ENCODE measurements at regions not wholly inside any gene's neighbourhood (a gene's known extent, or its start where the extent isn't known, plus 50 kb on each side); places are given as distances from the start of the nearest gene placed in this dataset.
A peak's percentile ranks its signal among the peaks of the same experiment; 100 is the strongest.

DNA sequence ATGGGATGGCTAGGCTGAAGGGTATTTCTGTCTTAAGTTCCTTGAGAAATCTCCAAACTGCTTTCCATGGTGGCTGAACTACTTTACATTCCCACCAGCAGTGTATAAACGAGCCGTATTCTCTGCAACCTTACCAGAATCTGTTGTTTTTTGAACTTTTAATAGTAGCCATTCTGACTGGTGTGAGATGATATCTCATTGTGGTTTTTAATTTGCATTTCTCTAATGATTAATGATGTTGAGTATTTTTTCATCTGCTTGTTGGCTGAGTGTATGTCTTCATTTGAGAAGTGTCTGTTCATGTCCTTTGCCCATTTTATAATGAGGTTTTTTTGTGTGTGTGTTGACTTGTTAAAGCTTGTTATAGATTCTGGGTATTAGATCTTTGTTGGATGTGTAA is 226.8 kb upstream of the IGFBP3 start:
- H3K4me3 Mint-ChIP-seq, result no peak overlapping the region
- peaks cover 35% of the 10 kb centered on the region for H3K4me1 Mint-ChIP-seq
- no peaks in the 10 kb centered on the region for H3K27me3 Mint-ChIP-seq (ENCODE audit: low read depth)
- no peak overlapping the region for H3K27ac Mint-ChIP-seq
- CTCF ChIA-PET, result no interaction called here
- H3K36me3 Mint-ChIP-seq, result no peaks in the 10 kb centered on the region
- H3K9me3 Mint-ChIP-seq, result peaks cover 4% of the 10 kb centered on the region
- ATAC-seq, result no peak
- POLR2A ChIA-PET, result no interaction called here
- TF ChIP-seq ESRRA (CRISPR knock-in tag; IDR thresholded peaks at IDR 0.05; ENCODE audit: borderline replicate concordance) (no peak), ZNF423 (CRISPR knock-in tag; IDR thresholded peaks at IDR 0.05) (no peak), TEAD1 (CRISPR knock-in tag; IDR thresholded peaks at IDR 0.05) (no peak), SP1 (CRISPR knock-in tag; conservative IDR thresholded peaks at IDR 0.05) (no peak)
- TF ChIP-seq, protein P1, sequence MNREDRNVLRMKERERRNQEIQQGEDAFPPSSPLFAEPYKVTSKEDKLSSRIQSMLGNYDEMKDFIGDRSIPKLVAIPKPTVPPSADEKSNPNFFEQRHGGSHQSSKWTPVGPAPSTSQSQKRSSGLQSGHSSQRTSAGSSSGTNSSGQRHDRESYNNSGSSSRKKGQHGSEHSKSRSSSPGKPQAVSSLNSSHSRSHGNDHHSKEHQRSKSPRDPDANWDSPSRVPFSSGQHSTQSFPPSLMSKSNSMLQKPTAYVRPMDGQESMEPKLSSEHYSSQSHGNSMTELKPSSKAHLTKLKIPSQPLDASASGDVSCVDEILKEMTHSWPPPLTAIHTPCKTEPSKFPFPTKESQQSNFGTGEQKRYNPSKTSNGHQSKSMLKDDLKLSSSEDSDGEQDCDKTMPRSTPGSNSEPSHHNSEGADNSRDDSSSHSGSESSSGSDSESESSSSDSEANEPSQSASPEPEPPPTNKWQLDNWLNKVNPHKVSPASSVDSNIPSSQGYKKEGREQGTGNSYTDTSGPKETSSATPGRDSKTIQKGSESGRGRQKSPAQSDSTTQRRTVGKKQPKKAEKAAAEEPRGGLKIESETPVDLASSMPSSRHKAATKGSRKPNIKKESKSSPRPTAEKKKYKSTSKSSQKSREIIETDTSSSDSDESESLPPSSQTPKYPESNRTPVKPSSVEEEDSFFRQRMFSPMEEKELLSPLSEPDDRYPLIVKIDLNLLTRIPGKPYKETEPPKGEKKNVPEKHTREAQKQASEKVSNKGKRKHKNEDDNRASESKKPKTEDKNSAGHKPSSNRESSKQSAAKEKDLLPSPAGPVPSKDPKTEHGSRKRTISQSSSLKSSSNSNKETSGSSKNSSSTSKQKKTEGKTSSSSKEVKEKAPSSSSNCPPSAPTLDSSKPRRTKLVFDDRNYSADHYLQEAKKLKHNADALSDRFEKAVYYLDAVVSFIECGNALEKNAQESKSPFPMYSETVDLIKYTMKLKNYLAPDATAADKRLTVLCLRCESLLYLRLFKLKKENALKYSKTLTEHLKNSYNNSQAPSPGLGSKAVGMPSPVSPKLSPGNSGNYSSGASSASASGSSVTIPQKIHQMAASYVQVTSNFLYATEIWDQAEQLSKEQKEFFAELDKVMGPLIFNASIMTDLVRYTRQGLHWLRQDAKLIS (CRISPR knock-in tag; IDR thresholded peaks at IDR 0.05; ENCODE audit: borderline replicate concordance), result no peak
- TF ChIP-seq, protein P2, sequence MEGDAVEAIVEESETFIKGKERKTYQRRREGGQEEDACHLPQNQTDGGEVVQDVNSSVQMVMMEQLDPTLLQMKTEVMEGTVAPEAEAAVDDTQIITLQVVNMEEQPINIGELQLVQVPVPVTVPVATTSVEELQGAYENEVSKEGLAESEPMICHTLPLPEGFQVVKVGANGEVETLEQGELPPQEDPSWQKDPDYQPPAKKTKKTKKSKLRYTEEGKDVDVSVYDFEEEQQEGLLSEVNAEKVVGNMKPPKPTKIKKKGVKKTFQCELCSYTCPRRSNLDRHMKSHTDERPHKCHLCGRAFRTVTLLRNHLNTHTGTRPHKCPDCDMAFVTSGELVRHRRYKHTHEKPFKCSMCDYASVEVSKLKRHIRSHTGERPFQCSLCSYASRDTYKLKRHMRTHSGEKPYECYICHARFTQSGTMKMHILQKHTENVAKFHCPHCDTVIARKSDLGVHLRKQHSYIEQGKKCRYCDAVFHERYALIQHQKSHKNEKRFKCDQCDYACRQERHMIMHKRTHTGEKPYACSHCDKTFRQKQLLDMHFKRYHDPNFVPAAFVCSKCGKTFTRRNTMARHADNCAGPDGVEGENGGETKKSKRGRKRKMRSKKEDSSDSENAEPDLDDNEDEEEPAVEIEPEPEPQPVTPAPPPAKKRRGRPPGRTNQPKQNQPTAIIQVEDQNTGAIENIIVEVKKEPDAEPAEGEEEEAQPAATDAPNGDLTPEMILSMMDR (IDR thresholded peaks at IDR 0.05), result no peak
- TF ChIP-seq, protein P3, sequence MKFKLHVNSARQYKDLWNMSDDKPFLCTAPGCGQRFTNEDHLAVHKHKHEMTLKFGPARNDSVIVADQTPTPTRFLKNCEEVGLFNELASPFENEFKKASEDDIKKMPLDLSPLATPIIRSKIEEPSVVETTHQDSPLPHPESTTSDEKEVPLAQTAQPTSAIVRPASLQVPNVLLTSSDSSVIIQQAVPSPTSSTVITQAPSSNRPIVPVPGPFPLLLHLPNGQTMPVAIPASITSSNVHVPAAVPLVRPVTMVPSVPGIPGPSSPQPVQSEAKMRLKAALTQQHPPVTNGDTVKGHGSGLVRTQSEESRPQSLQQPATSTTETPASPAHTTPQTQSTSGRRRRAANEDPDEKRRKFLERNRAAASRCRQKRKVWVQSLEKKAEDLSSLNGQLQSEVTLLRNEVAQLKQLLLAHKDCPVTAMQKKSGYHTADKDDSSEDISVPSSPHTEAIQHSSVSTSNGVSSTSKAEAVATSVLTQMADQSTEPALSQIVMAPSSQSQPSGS (CRISPR knock-in tag; IDR thresholded peaks at IDR 0.05; ENCODE audit: borderline replicate concordance, low read depth), result no peak
- DNase-seq (ENCODE audit: low spot score), result no peak

DNA sequence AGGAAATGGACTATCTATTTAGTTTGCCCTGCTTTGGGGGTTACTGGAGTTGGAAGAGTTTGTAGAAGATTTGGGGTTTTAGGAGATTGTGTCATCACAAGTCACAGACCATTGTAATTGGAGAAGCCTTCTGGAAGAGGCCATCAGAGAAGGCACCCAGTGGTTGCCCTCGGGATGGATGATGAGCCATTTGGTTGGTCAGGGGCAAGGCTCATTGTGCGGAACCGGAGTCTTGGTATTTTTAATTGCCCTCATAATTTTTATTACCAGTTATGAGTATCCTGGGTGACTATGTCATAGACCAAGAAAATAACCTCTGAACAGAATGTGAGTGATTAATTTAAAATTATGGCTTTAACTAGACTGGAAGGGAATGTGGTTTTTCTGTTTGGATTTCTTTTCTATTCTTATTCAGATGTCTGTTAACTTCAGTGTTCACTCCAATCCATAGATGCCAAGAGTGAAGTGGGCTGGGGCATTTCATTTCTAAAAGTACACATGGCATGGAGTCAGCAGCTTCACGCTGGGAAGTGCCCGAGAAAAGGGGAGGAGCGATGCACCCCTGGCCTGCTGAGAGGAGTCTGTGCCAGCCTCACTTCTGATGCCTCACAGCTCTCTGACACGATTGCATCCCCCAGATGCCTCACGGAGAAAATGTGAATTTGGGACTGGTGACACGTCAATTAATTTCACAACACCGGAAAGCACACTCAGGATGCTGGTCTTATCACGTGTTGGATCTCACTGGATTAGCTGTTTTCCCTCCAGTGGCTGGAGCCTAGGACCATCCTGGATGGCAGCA is 225.6 kb upstream of the IGFBP3 start:
- CTCF ChIA-PET, result interaction anchor here (1.0 kb wide), 1 partner anchor 14 kb away, joined by 5 read pairs; no protein-coding TSS in a partner anchor
- POLR2A ChIA-PET, result interaction anchor here (0.6 kb wide), 1 partner anchor 538 kb away, joined by 3 read pairs; no protein-coding TSS in a partner anchor
- DNase-seq (ENCODE audit: low spot score) (no peak), ATAC-seq (no peak)
- Mint-ChIP-seq H3K4me3 (no peak overlapping the region), H3K9me3 (peaks cover 4% of the 10 kb centered on the region), H3K27me3 (ENCODE audit: low read depth) (no peaks in the 10 kb centered on the region), H3K27ac (no peak overlapping the region), H3K36me3 (no peaks in the 10 kb centered on the region), H3K4me1 (peaks cover 35% of the 10 kb centered on the region)
- TF ChIP-seq ZNF396 (CRISPR knock-in tag; IDR thresholded peaks at IDR 0.05; ENCODE audit: borderline replicate concordance) (no peak), FOXP1 (CRISPR knock-in tag; IDR thresholded peaks at IDR 0.05; ENCODE audit: borderline replicate concordance) (no peak), SMAD4 (CRISPR knock-in tag; IDR thresholded peaks at IDR 0.05) (no peak), ZNF138 (CRISPR knock-in tag; conservative IDR thresholded peaks at IDR 0.05) (no peak), ZNF416 (CRISPR knock-in tag; IDR thresholded peaks at IDR 0.05) (no peak)
- TF ChIP-seq, protein P4, sequence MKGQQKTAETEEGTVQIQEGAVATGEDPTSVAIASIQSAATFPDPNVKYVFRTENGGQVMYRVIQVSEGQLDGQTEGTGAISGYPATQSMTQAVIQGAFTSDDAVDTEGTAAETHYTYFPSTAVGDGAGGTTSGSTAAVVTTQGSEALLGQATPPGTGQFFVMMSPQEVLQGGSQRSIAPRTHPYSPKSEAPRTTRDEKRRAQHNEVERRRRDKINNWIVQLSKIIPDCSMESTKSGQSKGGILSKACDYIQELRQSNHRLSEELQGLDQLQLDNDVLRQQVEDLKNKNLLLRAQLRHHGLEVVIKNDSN (CRISPR knock-in tag; IDR thresholded peaks at IDR 0.05), result no peak

DNA sequence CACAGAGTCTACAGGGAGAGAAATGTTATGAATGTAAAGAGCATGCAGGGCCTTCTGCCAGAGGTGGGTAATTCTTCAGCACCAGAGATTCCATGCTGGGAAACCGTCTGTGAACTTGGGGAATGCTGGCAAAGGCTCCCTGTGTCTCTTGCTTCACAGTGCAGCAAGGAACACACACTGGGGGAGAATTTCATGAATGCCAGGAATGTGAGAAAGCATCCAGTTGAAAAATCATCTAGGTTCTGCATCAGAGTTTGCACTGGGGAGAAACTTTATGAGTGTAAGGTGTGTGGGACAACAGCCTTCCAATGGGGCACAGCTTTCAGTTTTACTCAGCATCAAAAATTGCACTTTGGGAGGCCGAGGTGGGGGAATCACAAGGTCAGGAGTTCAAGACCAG is 224.3 kb upstream of the IGFBP3 start:
- ATAC-seq (peak; percentile 97), DNase-seq (ENCODE audit: low spot score) (peak; percentile 59)
- Mint-ChIP-seq H3K4me1 (peaks cover 35% of the 10 kb centered on the region), H3K27me3 (ENCODE audit: low read depth) (no peaks in the 10 kb centered on the region), H3K4me3 (no peak overlapping the region), H3K9me3 (peaks cover 4% of the 10 kb centered on the region), H3K36me3 (no peaks in the 10 kb centered on the region), H3K27ac (peak overlapping the region; percentile 66)
- TF ChIP-seq ZNF423 (CRISPR knock-in tag; IDR thresholded peaks at IDR 0.05) (peak; percentile 71; the same call in 1 of the 2 replicates), TEAD4 (CRISPR knock-in tag; IDR thresholded peaks at IDR 0.05) (peak; percentile 94; the same call in 1 of the 2 replicates), ZNF232 (CRISPR knock-in tag; IDR thresholded peaks at IDR 0.05) (no peak), TEAD1 (CRISPR knock-in tag; IDR thresholded peaks at IDR 0.05) (peak; percentile 98), SP1 (CRISPR knock-in tag; conservative IDR thresholded peaks at IDR 0.05) (0 out of 2 replicates have a peak, but pooled peaks have one; percentile 11)
- TF ChIP-seq, protein P5, sequence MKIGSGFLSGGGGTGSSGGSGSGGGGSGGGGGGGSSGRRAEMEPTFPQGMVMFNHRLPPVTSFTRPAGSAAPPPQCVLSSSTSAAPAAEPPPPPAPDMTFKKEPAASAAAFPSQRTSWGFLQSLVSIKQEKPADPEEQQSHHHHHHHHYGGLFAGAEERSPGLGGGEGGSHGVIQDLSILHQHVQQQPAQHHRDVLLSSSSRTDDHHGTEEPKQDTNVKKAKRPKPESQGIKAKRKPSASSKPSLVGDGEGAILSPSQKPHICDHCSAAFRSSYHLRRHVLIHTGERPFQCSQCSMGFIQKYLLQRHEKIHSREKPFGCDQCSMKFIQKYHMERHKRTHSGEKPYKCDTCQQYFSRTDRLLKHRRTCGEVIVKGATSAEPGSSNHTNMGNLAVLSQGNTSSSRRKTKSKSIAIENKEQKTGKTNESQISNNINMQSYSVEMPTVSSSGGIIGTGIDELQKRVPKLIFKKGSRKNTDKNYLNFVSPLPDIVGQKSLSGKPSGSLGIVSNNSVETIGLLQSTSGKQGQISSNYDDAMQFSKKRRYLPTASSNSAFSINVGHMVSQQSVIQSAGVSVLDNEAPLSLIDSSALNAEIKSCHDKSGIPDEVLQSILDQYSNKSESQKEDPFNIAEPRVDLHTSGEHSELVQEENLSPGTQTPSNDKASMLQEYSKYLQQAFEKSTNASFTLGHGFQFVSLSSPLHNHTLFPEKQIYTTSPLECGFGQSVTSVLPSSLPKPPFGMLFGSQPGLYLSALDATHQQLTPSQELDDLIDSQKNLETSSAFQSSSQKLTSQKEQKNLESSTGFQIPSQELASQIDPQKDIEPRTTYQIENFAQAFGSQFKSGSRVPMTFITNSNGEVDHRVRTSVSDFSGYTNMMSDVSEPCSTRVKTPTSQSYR (CRISPR knock-in tag; IDR thresholded peaks at IDR 0.05), result no peak
- POLR2A ChIA-PET, result no interaction called here
- CTCF ChIA-PET, result interaction anchor here (1.0 kb wide), 1 partner anchor 13 kb away, joined by 5 read pairs; no protein-coding TSS in a partner anchor
